HG02678 (cell line): ENCODE measurements at regions not wholly inside any gene's neighbourhood (a gene's known extent, or its start where the extent isn't known, plus 50 kb on each side); places are given as distances from the start of the nearest gene placed in this dataset.

Experiments used
- ATAC-seq: cut with Tn5 transposase; IDR thresholded peaks from one replicate; pipeline ENCODE4 v1.9.1; 2021; ENCODE audit warnings: mild to moderate bottlenecking, moderate library complexity; ENCODE audit not compliant: unreplicated experiment

- no peak for ATAC-seq
These were observed 66.3 kb downstream of the ITM2A start for GRCh38 chrX:79300856-79301255.

GRCh38 chrX:79290596-79290995 lies 76.5 kb downstream of the ITM2A start:
- no peak for ATAC-seq

GRCh38 chrX:79288733-79289132 lies 78.4 kb downstream of the ITM2A start:
- ATAC-seq: no peak

GRCh38 chrX:79287724-79288123 lies 79.4 kb downstream of the ITM2A start:
- ATAC-seq: no peak

- no peak for ATAC-seq
These were observed 85.4 kb downstream of the ITM2A start for GRCh38 chrX:79281775-79282174.

- peak; percentile 92 for ATAC-seq
These were observed 96.7 kb downstream of the ITM2A start for GRCh38 chrX:79270401-79270800.

- ATAC-seq: no peak
These were observed 98.3 kb downstream of the ITM2A start for GRCh38 chrX:79268788-79269187.

- ATAC-seq: no peak
These were observed 100.4 kb downstream of the ITM2A start for GRCh38 chrX:79266702-79267101.

- no peak for ATAC-seq
These were observed 103.6 kb downstream of the ITM2A start for GRCh38 chrX:79263550-79263949.

- ATAC-seq: peak; percentile 83
These were observed 108.0 kb downstream of the ITM2A start for GRCh38 chrX:79259073-79259689.

GRCh38 chrX:79243691-79244090 lies 99.2 kb downstream of the GPR174 start:
- no peak for ATAC-seq

- ATAC-seq: no peak
These were observed 91.4 kb downstream of the GPR174 start for GRCh38 chrX:79235899-79236298.

- no peak for ATAC-seq
These were observed 87.2 kb downstream of the GPR174 start for GRCh38 chrX:79231662-79232061.
